Kidney epithelial cell (primary cell): ENCODE measurements at regions not wholly inside any gene's neighbourhood (a gene's known extent, or its start where the extent isn't known, plus 50 kb on each side); places are given as distances from the start of the nearest gene placed in this dataset.

Experiments used
- DNase-seq: peaks from one replicate; pipeline ENCODE4 v3.0.0-alpha.2; 2010; ENCODE audit warnings: low read depth
- H3K27me3 ChIP-seq: 2 replicates; pipeline ENCODE4 v1.6.0; 2011; ENCODE audit warnings: low read length; ENCODE audit not compliant: control insufficient read depth, insufficient read depth
- H3K36me3 ChIP-seq: 2 replicates; pipeline ENCODE4 v1.5.1; 2011; ENCODE audit warnings: low read length; ENCODE audit not compliant: control insufficient read depth, insufficient read depth
- H3K4me3 ChIP-seq: 2 replicates; pipeline ENCODE4 v1.5.1; 2011; ENCODE audit warnings: low read depth, mild to moderate bottlenecking, control low read depth, low read length
- CTCF ChIP-seq: IDR thresholded peaks from 2 replicates; pipeline ENCODE4 v1.5.1; 2011; ENCODE audit warnings: mild to moderate bottlenecking, moderate library complexity, low read length, control low read depth, inconsistent platforms; ENCODE audit not compliant: insufficient read depth, poor library complexity, severe bottlenecking

GRCh38 chr6:170212956-170213636 is 77.8 kb downstream of the DLL1 start:
- TF ChIP-seq CTCF: no peak
- Histone ChIP-seq H3K4me3 (no peak overlapping the region), H3K36me3 (no peaks in the 10 kb centered on the region), H3K27me3 (no peaks in the 10 kb centered on the region)
- DNase-seq: no peak

GRCh38 chr6:170212051-170212756 is 78.7 kb downstream of the DLL1 start:
- Histone ChIP-seq H3K36me3 (no peaks in the 10 kb centered on the region), H3K4me3 (no peak overlapping the region), H3K27me3 (no peaks in the 10 kb centered on the region)
- no peak for TF ChIP-seq CTCF
- no peak for DNase-seq

GRCh38 chr6:170211404-170212025 is 79.4 kb downstream of the DLL1 start:
- DNase-seq: no peak
- Histone ChIP-seq H3K27me3 (no peaks in the 10 kb centered on the region), H3K36me3 (no peaks in the 10 kb centered on the region), H3K4me3 (no peak overlapping the region)
- TF ChIP-seq CTCF: no peak

GRCh38 chr6:170210651-170211403 is 80.1 kb downstream of the DLL1 start:
- no peaks in the 10 kb centered on the region for H3K27me3 ChIP-seq
- TF ChIP-seq CTCF: no peak
- no peak for DNase-seq

GRCh38 chr6:170210026-170210390 is 80.9 kb downstream of the DLL1 start:
- no peak for DNase-seq
- no peak overlapping the region for H3K4me3 ChIP-seq
- no peaks in the 10 kb centered on the region for H3K27me3 ChIP-seq
- no peak for TF ChIP-seq CTCF
- no peaks in the 10 kb centered on the region for H3K36me3 ChIP-seq

More at GRCh38 chr6:170210651-170211403, 80.1 kb downstream of the DLL1 start:
- H3K36me3 ChIP-seq: no peaks in the 10 kb centered on the region
- no peak overlapping the region for H3K4me3 ChIP-seq
